Body of pancreas (tissue), 4 donors: ENCODE measurements at regions not wholly inside any gene's neighbourhood (a gene's known extent, or its start where the extent isn't known, plus 50 kb on each side); places are given as distances from the start of the nearest gene placed in this dataset.

Source experiments
- POLR2A ChIP-seq, 3 donors: fragments of 450-650 bp; IDR thresholded peaks; one replicate each; pipeline ENCODE4 v1.6.1; 2016; ENCODE audit warnings: antibody characterized with exemption in 3 of 3, mild to moderate bottlenecking in 2 of 3
- TF ChIP-seq, protein P1 (sequence below), 7 experiments: fragments of 450-650 bp in 4 of 7; fragments of 200-600 bp in 3 of 7; sonication (generic) in 3 of 7; IDR thresholded peaks; one replicate each; pipeline ENCODE4 v1.5.1; 2016 to 2019; ENCODE audit warnings: antibody characterized with exemption in 7 of 7

DNA sequence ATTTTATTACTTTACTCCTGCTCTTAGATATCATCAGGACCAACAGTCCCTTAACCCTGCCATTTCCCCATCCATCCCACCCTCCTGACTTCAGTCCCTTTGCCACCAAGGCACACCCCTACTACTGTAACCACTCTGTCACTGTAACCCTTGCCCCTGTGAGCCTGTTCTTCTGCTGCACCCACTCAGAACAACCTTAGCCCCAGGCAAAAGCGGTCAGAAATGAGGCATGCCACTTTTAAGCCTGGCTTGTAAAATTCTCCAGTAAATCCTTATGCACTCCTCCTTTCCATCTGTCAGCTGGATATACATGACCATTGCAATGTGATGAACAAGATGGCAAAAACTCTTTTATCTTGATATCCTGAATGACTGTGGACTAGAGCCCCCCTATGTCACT, 555.0 kb upstream of the PLXNA2 start:
- TF ChIP-seq, protein P1, sequence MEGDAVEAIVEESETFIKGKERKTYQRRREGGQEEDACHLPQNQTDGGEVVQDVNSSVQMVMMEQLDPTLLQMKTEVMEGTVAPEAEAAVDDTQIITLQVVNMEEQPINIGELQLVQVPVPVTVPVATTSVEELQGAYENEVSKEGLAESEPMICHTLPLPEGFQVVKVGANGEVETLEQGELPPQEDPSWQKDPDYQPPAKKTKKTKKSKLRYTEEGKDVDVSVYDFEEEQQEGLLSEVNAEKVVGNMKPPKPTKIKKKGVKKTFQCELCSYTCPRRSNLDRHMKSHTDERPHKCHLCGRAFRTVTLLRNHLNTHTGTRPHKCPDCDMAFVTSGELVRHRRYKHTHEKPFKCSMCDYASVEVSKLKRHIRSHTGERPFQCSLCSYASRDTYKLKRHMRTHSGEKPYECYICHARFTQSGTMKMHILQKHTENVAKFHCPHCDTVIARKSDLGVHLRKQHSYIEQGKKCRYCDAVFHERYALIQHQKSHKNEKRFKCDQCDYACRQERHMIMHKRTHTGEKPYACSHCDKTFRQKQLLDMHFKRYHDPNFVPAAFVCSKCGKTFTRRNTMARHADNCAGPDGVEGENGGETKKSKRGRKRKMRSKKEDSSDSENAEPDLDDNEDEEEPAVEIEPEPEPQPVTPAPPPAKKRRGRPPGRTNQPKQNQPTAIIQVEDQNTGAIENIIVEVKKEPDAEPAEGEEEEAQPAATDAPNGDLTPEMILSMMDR (IDR thresholded peaks at IDR 0.05) = no peak
- TF ChIP-seq POLR2A (IDR thresholded peaks at IDR 0.05) = no peak
